ENCODE measurements at regions not wholly inside any gene's neighbourhood (a gene's known extent, or its start where the extent isn't known, plus 50 kb on each side); places are given as distances from the start of the nearest gene placed in this dataset.

- DNase-seq (ENCODE audit: low spot score) (no peak), ATAC-seq (ENCODE audit: low FRiP score) (no peak)
- TF ChIP-seq CTCF (IDR thresholded peaks at IDR 0.05), result no peak
Measured at GRCh38 chr1:5639106-5639722, 353.0 kb downstream of the NPHP4 start.

GRCh38 chr1:5638582-5638981 is 353.6 kb downstream of the NPHP4 start:
- ATAC-seq (ENCODE audit: low FRiP score), result no peak
- no peak for TF ChIP-seq CTCF (IDR thresholded peaks at IDR 0.05)
- DNase-seq (ENCODE audit: low spot score), result no peak

GRCh38 chr1:5637171-5637570 is 355.1 kb downstream of the NPHP4 start:
- TF ChIP-seq CTCF (IDR thresholded peaks at IDR 0.05), result no peak
- no peak for DNase-seq (ENCODE audit: low spot score)
- ATAC-seq (ENCODE audit: low FRiP score), result no peak

- ATAC-seq (ENCODE audit: low FRiP score), result no peak
- DNase-seq (ENCODE audit: low spot score), result no peak
- TF ChIP-seq CTCF (IDR thresholded peaks at IDR 0.05), result no peak
Measured at GRCh38 chr1:5634893-5635292, 357.3 kb downstream of the NPHP4 start.

- ATAC-seq (ENCODE audit: low FRiP score) (no peak), DNase-seq (ENCODE audit: low spot score) (no peak)
- TF ChIP-seq CTCF (IDR thresholded peaks at IDR 0.05), result no peak
Measured at GRCh38 chr1:5632814-5633213, 359.4 kb downstream of the NPHP4 start.

- ATAC-seq (ENCODE audit: low FRiP score) (no peak), DNase-seq (ENCODE audit: low spot score) (no peak)
- TF ChIP-seq CTCF (IDR thresholded peaks at IDR 0.05), result no peak
Measured at GRCh38 chr1:5632224-5632623, 360.0 kb downstream of the NPHP4 start.

GRCh38 chr1:5628416-5628815 is 363.8 kb downstream of the NPHP4 start:
- ATAC-seq (ENCODE audit: low FRiP score) (no peak), DNase-seq (ENCODE audit: low spot score) (no peak)
- no peak for TF ChIP-seq CTCF (IDR thresholded peaks at IDR 0.05)

All from omental fat pad (tissue), 3 donors.